ENCODE measurements at regions not wholly inside any gene's neighbourhood (a gene's known extent, or its start where the extent isn't known, plus 50 kb on each side); places are given as distances from the start of the nearest gene placed in this dataset.

GRCh38 chr3:150077581-150078247, 107.0 kb upstream of the PFN2 start:
- Mint-ChIP-seq H3K27ac (ENCODE audit: unreplicated experiment) (no peak overlapping the region), H3K36me3 (ENCODE audit: low read depth) (peaks cover 2% of the 10 kb centered on the region), H3K4me3 (no peak overlapping the region), H3K4me1 (peaks cover 39% of the 10 kb centered on the region), H3K9me3 (peaks cover 6% of the 10 kb centered on the region), H3K27me3 (ENCODE audit: low read depth) (no peaks in the 10 kb centered on the region)
- DNase-seq (ENCODE audit: low read depth, low spot score): no peak
- TF ChIP-seq CTCF (conservative IDR thresholded peaks at IDR 0.05): no peak

GRCh38 chr3:150077107-150077506, 106.4 kb upstream of the PFN2 start:
- no peak for TF ChIP-seq CTCF (conservative IDR thresholded peaks at IDR 0.05)
- DNase-seq (ENCODE audit: low read depth, low spot score): no peak
- Mint-ChIP-seq H3K27ac (ENCODE audit: unreplicated experiment) (no peak overlapping the region), H3K4me3 (no peak overlapping the region), H3K36me3 (ENCODE audit: low read depth) (peaks cover 2% of the 10 kb centered on the region), H3K27me3 (ENCODE audit: low read depth) (no peaks in the 10 kb centered on the region), H3K9me3 (peaks cover 6% of the 10 kb centered on the region), H3K4me1 (peaks cover 45% of the 10 kb centered on the region)

- H3K27ac Mint-ChIP-seq (ENCODE audit: unreplicated experiment): no peak overlapping the region
- no peak for TF ChIP-seq CTCF (conservative IDR thresholded peaks at IDR 0.05)
- H3K36me3 Mint-ChIP-seq (ENCODE audit: low read depth): peaks cover 2% of the 10 kb centered on the region
- H3K9me3 Mint-ChIP-seq: peaks cover 4% of the 10 kb centered on the region
- DNase-seq (ENCODE audit: low read depth, low spot score): no peak
- H3K4me3 Mint-ChIP-seq: no peak overlapping the region
- H3K27me3 Mint-ChIP-seq (ENCODE audit: low read depth): no peaks in the 10 kb centered on the region
- peaks cover 42% of the 10 kb centered on the region for H3K4me1 Mint-ChIP-seq
Observed at GRCh38 chr3:150076443-150076842, 105.7 kb upstream of the PFN2 start.

GRCh38 chr3:150075417-150075865, 104.7 kb upstream of the PFN2 start:
- Mint-ChIP-seq H3K4me1 (peaks cover 48% of the 10 kb centered on the region), H3K27ac (ENCODE audit: unreplicated experiment) (no peak overlapping the region), H3K27me3 (ENCODE audit: low read depth) (no peaks in the 10 kb centered on the region), H3K9me3 (peaks cover 4% of the 10 kb centered on the region), H3K4me3 (no peak overlapping the region), H3K36me3 (ENCODE audit: low read depth) (peaks cover 2% of the 10 kb centered on the region)
- no peak for TF ChIP-seq CTCF (conservative IDR thresholded peaks at IDR 0.05)
- DNase-seq (ENCODE audit: low read depth, low spot score): no peak

- Mint-ChIP-seq H3K27me3 (ENCODE audit: low read depth) (no peaks in the 10 kb centered on the region), H3K27ac (ENCODE audit: unreplicated experiment) (no peak overlapping the region), H3K4me3 (no peak overlapping the region), H3K9me3 (peaks cover 4% of the 10 kb centered on the region), H3K36me3 (ENCODE audit: low read depth) (peaks cover 2% of the 10 kb centered on the region), H3K4me1 (peaks cover 42% of the 10 kb centered on the region)
- no peak for TF ChIP-seq CTCF (conservative IDR thresholded peaks at IDR 0.05)
- DNase-seq (ENCODE audit: low read depth, low spot score): no peak
Observed at GRCh38 chr3:150074697-150075416, 104.2 kb upstream of the PFN2 start.

Data from neural crest cell (in vitro differentiated cells).